GM12892 (cell line): ENCODE measurements at regions not wholly inside any gene's neighbourhood (a gene's known extent, or its start where the extent isn't known, plus 50 kb on each side); places are given as distances from the start of the nearest gene placed in this dataset.

ENCODE experiments used
- DNase-seq: peaks from one replicate; pipeline ENCODE4 v3.0.0; 2011; ENCODE audit not compliant: insufficient read length
- FAIRE-seq: peaks from 2 replicates; lab custom pipeline; 2011; peaks lifted over from hg19 to GRCh38; lab: Jason Lieb, UNC
- POLR2A ChIP-seq: IDR thresholded peaks from 2 replicates; pipeline ENCODE4 v1.6.1; 2011; ENCODE audit warnings: low read depth, low read length, control low read depth
- POLR2AphosphoS5 ChIP-seq: IDR thresholded peaks from 2 replicates; pipeline ENCODE4 v1.6.1; 2011; ENCODE audit warnings: low read depth, low read length, control low read depth
- TAF1 ChIP-seq: IDR thresholded peaks from 2 replicates; pipeline ENCODE4 v1.6.1; 2011; ENCODE audit warnings: low read depth, mild to moderate bottlenecking, control low read depth, low read length, borderline replicate concordance

DNA sequence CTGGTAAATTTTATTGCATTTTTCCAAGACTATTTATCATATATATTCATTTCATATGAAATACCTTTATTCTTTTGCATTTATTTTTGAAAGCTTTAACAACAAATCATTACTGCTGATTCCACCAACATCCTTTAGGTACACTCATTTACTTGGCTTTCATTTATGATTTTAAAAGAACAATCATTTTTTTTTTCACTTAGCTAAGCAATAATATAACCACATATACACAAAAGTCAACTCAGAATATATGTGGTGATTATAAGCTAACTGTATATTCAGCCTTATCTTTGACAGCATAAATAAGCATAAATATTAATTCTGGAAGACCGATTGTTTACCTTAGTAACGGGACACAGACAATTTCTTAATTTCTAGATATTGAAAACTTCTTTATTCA lies 458.6 kb upstream of the ZNF385D start:
- DNase-seq (no peak), FAIRE-seq (no peak)
- TF ChIP-seq POLR2A (no peak), POLR2AphosphoS5 (no peak), TAF1 (no peak)

DNA sequence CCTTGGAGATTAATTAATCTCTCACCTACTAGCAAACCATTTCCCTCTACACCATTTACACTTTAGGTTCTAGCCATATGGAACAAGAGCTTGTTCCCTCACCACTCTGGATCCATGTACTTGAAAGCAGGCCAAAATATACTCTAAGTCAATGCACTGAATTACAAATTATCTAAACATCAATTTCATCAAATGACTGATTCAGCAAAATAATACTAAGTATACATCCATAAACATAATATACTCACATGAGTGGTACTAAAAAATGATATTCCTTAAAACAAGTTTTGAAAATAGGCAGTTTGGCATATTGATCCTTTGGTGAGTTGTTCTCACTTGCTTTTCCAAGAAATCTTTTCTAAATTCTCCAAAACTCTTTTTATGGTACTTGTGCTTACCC lies 459.7 kb upstream of the ZNF385D start:
- FAIRE-seq (no peak), DNase-seq (no peak)
- TF ChIP-seq POLR2AphosphoS5 = no peak
- TF ChIP-seq POLR2A = no peak

DNA sequence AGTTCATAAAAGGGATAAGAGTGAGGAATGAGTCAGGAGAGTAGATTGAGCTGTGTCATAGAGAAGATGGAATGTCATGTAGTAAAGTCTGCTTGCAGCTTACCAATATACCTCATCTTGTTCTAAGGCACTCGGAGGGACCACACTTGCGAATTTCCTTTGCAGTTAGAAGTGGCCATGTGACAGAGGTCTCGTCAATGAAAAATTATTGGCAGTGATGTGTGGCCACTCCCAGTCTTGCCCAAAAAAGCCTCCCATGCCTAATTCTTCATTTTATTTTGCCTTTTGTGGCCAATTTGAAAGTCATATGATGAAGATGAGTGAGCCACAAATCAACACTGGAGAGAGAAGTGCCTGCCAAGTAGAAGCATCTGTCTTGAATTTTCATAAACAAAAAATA lies 465.6 kb upstream of the ZNF385D start:
- FAIRE-seq (no peak), DNase-seq (no peak)
- TF ChIP-seq TAF1 = no peak
- TF ChIP-seq POLR2AphosphoS5 = no peak
- TF ChIP-seq POLR2A = no peak

DNA sequence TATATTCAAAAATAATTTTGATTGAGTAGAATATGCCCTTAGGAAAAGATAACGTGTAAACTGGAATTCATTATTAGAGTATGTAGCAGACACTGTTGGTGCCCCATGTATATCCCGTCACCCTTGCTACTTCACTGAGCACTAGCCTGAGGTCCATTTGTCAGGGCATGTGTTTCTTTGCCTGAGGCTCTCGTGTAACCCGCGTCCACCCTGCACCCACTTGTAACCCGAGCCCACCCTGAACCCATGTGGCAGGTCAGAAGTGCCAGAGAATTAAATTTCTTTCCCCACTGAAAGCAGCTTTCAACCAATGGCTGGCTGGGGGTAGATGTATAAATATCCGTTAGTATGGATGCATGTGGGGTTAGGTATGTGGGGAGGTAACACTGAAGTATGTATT lies 474.2 kb upstream of the ZNF385D start:
- FAIRE-seq = no peak
- no peak for TF ChIP-seq POLR2AphosphoS5
- no peak for TF ChIP-seq TAF1
- TF ChIP-seq POLR2A = no peak
- DNase-seq = no peak

DNA sequence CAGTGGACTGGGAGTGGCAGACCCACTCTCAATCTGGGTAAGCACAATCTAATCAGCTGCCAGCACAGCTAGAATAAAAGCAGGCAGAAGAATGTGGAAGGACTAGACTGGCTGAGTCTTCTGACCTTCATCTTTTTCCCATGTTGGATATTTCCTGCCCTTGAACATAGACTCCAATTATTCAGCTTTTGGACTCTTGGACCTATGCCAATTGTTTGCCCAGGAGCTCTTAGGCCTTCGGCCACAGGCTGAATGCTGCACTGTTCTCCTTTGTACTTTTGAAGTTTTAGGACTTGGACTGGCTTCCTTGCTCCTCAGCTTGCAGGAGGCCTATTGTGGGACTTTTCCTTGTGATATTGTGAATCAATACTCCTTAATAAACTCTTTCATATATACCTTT lies 477.7 kb upstream of the ZNF385D start:
- TF ChIP-seq POLR2AphosphoS5 (no peak), POLR2A (no peak), TAF1 (no peak)
- no peak for FAIRE-seq
- no peak for DNase-seq

DNA sequence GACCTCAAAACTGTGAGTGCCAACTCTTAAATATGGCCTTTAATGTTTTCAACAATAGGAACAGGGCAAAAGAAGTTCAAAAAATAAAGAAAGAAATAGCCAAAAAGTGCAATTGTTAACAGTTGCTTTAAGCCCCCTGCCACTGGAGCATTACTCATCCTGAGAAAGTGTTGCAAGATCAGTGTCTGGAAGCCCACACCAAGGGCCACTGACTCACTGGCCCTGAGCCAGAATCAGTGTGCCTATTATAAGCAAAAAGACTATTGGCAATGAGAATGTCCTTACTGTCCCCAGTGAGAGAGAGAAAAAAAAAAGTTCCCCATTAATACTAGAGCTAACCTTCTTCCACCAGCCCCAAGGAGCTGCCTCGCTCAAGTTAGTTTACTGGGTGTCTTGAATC lies 480.1 kb upstream of the ZNF385D start:
- DNase-seq (no peak), FAIRE-seq (no peak)
- TF ChIP-seq POLR2A = no peak
- TF ChIP-seq TAF1 = no peak

DNA sequence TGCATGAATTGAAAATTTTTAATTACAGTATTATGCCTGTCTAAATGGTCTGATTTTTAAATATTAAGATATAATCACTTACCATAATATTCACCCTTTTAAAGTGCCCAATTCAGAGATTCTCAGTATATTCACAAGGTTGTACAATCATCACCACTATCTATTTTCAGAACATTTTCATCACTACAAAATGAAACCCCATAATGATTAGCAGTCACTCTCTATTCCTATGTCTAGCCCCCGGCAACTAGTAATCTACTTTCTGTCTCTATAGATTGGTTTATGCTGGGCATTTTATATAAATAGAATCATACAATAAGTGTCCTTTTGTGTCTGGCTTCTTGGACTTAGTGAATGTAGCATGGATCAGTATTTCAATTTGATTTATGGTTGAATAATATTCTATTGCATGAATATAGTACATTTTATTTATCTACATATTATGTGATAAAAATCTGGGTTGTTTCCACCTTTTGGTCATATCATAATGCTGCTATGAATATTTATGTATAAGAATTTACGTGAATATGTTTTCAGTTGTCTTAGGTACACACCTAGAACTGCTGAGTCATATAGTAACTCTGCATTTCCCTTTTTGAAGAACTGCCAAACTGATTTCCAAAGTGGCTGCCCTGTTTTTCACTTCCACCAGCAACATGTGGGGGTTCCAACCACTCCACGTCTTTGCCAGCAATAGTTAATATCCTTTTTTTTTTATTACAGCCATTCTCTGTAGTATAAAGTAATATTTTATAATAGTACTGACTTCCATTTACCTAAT lies 485.7 kb upstream of the ZNF385D start:
- FAIRE-seq (no peak), DNase-seq (no peak)
- no peak for TF ChIP-seq TAF1

DNA sequence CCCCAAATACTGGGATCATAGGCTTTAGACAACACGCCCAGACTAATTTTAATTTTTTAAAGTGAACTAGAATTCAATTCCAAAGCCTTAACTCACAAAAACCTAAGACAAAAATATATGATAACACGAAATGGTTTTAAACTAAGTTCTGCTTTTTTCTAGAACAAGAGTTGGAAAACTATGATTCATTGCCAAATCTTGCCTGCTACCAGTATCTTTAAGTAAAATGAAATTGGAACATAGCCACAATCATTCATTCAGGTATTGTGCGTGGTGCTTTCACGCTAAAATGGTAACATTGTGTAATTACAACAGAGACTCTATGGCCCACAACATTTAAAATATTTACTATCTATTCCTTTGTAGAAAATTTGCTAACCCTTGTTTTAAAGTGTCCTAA lies 488.0 kb upstream of the ZNF385D start:
- DNase-seq (no peak), FAIRE-seq (no peak)
- TF ChIP-seq POLR2A = no peak
- no peak for TF ChIP-seq TAF1
- TF ChIP-seq POLR2AphosphoS5 = no peak

DNA sequence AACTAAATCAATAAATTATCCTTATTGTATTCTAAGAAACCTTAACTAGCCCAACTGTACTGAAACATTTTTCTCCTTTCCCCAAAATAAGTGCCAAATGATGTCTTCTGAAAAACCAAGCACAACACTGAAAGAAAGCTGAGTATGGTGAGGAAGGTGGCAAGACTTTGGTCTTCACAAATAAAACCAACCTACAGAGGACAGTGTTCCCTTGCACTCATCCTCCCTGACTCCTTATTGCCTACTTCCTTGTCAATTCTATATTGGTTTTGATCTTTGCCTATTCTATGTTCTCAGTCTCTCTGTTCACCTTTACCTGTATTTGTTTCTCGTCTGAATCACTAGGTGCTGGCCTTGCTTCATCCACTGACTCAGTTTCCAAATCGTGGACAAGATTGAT lies 490.1 kb upstream of the ZNF385D start:
- no peak for TF ChIP-seq TAF1
- TF ChIP-seq POLR2AphosphoS5 = no peak
- TF ChIP-seq POLR2A = no peak
- no peak for FAIRE-seq
- no peak for DNase-seq

DNA sequence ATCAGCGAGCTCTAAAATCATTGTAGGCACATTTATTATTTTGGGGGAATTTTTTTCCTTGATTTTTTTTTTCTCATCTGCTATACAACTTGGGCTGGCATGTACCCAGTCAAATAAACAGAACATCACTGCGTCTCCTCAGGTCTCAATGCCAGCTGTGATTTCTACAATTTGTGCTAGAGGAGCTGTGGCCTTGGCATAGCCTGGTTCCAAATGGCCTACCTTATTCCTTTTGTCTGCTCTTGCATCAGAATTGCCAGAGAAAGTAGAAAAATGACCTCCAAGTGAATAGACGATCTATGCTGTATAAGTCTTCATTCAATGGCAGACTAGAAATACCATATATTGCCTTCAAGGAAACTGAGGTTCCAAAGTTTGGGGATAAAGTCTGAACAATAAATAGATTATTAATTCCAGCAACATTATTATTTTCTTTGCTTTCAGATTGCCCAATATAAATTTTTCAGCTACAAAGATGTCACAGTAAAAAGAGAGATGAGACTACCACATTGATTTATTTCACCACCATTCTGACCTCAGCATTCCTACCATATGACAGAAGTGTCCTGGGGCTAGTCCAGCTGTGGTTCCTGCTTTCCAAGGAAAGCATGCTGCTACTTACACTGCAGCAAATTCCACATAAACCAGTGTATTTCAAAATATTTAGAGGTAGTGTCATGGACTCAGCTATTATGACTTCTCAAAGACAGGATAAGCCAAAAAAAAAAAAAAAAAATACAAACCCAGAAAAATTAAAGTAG lies 493.9 kb upstream of the ZNF385D start:
- DNase-seq (no peak), FAIRE-seq (no peak)

DNA sequence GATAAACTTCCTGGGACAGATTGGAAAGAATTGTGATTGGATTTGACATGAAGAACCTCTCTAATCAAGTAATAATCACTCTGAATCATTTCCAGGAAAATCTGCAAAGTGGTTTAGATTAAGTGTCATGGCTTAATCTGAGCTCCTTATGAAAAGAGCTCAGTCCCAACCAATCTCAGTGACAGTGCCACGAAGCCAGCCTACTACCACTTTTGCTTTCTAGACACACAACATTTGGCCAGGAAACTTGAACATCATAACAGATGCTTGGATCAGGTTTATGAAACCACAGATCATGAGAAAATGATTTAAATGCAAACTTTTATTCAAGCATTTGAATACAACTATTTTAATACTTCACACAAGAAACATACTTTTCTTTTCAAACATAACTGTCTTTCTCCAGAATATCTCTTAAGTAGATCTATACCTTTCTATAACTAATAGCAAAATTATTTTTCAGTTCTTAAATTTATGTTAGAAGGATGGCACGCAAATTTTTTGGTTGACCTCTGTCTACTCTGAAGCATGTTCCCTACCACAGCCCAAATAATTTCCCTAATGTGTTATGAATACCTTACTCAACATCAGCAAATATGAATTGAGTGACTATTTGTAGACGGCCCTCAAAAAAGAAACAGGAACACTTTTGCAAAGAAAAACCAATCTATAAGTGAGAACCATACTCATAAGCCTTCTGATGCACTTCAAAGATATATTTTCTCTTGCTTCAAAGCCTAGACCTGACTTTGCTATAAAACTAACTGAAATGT lies 495.0 kb upstream of the ZNF385D start:
- no peak for FAIRE-seq
- TF ChIP-seq POLR2AphosphoS5 = no peak
- TF ChIP-seq POLR2A = no peak
- no peak for TF ChIP-seq TAF1

More for the DNA sequence above, 493.9 kb upstream of the ZNF385D start:
- TF ChIP-seq POLR2AphosphoS5 (no peak), TAF1 (no peak), POLR2A (no peak)

More for the DNA sequence above, 495.0 kb upstream of the ZNF385D start:
- no peak for DNase-seq
